OCI-LY1 (cell line): ENCODE measurements at regions not wholly inside any gene's neighbourhood (a gene's known extent, or its start where the extent isn't known, plus 50 kb on each side); places are given as distances from the start of the nearest gene placed in this dataset.

Experiments
- H2AFZ ChIP-seq: fragments of 200-600 bp; sonication (generic), shearing (Covaris generic); 2 replicates; pipeline ENCODE4 v1.6.0; 2014; ENCODE audit warnings: antibody characterized with exemption, mild to moderate bottlenecking, low read length
- H3F3A ChIP-seq: fragments of 200-600 bp; sonication (generic), shearing (Covaris generic); 2 replicates; pipeline ENCODE4 v1.6.0; 2014; ENCODE audit warnings: mild to moderate bottlenecking, antibody characterized with exemption, low read length, moderate library complexity; ENCODE audit not compliant: insufficient read depth
- H3K27ac ChIP-seq: fragments of 200-600 bp; sonication (generic); 2 replicates; pipeline ENCODE4 v1.5.1; 2014; ENCODE audit warnings: low read length, mixed run types, mild to moderate bottlenecking, low read depth; ENCODE audit not compliant: poor library complexity, severe bottlenecking
- H3K27me3 ChIP-seq: fragments of 200-600 bp; sonication (generic); 2 replicates; pipeline ENCODE4 v1.6.0; 2014; ENCODE audit warnings: antibody characterized with exemption, mild to moderate bottlenecking, low read length, moderate library complexity; ENCODE audit not compliant: insufficient read depth
- H3K36me3 ChIP-seq: fragments of 200-600 bp; sonication (generic); 2 replicates; pipeline ENCODE4 v1.6.1; 2014; ENCODE audit warnings: mild to moderate bottlenecking, antibody characterized with exemption, low read length, moderate library complexity, mixed read lengths; ENCODE audit not compliant: insufficient read depth
- H3K4me1 ChIP-seq: fragments of 200-600 bp; sonication (generic); 2 replicates; pipeline ENCODE4 v1.5.1; 2014; ENCODE audit warnings: mild to moderate bottlenecking, low read length, moderate library complexity; ENCODE audit not compliant: insufficient read depth, severe bottlenecking
- H3K4me2 ChIP-seq: fragments of 200-600 bp; sonication (generic), shearing (Covaris generic); 2 replicates; pipeline ENCODE4 v1.6.1; 2014; ENCODE audit warnings: low read length
- H3K4me3 ChIP-seq: fragments of 200-600 bp; sonication (generic); 2 replicates; pipeline ENCODE4 v1.5.1; 2014; ENCODE audit warnings: low read length, low read depth, mild to moderate bottlenecking, mixed read lengths; ENCODE audit not compliant: poor library complexity, severe bottlenecking
- H3K79me2 ChIP-seq: fragments of 200-600 bp; shearing (Covaris generic); 2 replicates; pipeline ENCODE4 v1.6.1; 2016; ENCODE audit warnings: mixed run types, low read length, mixed read lengths; ENCODE audit not compliant: insufficient read depth
- H3K9ac ChIP-seq: fragments of 200-600 bp; sonication (generic), shearing (Covaris generic); 2 replicates; pipeline ENCODE4 v1.6.1; 2014; ENCODE audit warnings: mild to moderate bottlenecking, low read length, mixed read lengths
- H3K9me2 ChIP-seq: fragments of 200-600 bp; sonication (generic), shearing (Covaris generic); 2 replicates; pipeline ENCODE4 v1.6.1; 2014; ENCODE audit warnings: low read depth, mild to moderate bottlenecking, low read length, mixed read lengths
- H3K9me3 ChIP-seq: fragments of 200-600 bp; shearing (Covaris generic); 2 replicates; pipeline ENCODE4 v1.6.1; 2014; ENCODE audit warnings: low read length, mixed read lengths
- H4K20me1 ChIP-seq: fragments of 200-600 bp; sonication (generic), shearing (Covaris generic); 2 replicates; pipeline ENCODE4 v1.6.0; 2016; ENCODE audit warnings: mild to moderate bottlenecking, low read length; ENCODE audit not compliant: insufficient read depth
- CTCF ChIP-seq: fragments of 200-600 bp; sonication (generic), shearing (Covaris generic); IDR thresholded peaks from 2 replicates; pipeline ENCODE4 v1.5.1; 2017; ENCODE audit warnings: mild to moderate bottlenecking, antibody characterized with exemption, low read length, moderate library complexity, mixed read lengths
- EZH2 ChIP-seq: fragments of 200-600 bp; sonication (generic), shearing (Covaris generic); IDR thresholded peaks from 2 replicates; pipeline ENCODE4 v1.8.0; 2017; ENCODE audit warnings: borderline replicate concordance, mixed run types, mild to moderate bottlenecking, antibody characterized with exemption, low read length, moderate library complexity, mixed read lengths

GRCh38 chr7:45486575-45486974, 87.6 kb upstream of the ADCY1 start:
- Histone ChIP-seq H3K4me1 (no peaks in the 10 kb centered on the region), H3K4me2 (no peak overlapping the region), H2AFZ (no peak overlapping the region), H3K9ac (no peak overlapping the region), H3K27ac (no peak overlapping the region), H3F3A (no peaks in the 10 kb centered on the region), H3K27me3 (no peaks in the 10 kb centered on the region), H3K79me2 (no peaks in the 10 kb centered on the region), H3K36me3 (no peaks in the 10 kb centered on the region), H4K20me1 (no peaks in the 10 kb centered on the region), H3K4me3 (no peak overlapping the region), H3K9me3 (no peaks in the 10 kb centered on the region), H3K9me2 (no peaks in the 10 kb centered on the region)
- TF ChIP-seq EZH2 (no peak), CTCF (no peak)

- Histone ChIP-seq H4K20me1 (no peaks in the 10 kb centered on the region), H3K27me3 (0 out of 2 replicates have a peak, but pooled peaks cover 4% of the 10 kb centered on the region), H3K4me1 (no peaks in the 10 kb centered on the region), H3K36me3 (no peaks in the 10 kb centered on the region), H3F3A (no peaks in the 10 kb centered on the region), H3K4me2 (no peak overlapping the region), H3K9me3 (0 out of 2 replicates have a peak, but pooled peaks cover 3% of the 10 kb centered on the region), H3K4me3 (no peak overlapping the region), H2AFZ (no peak overlapping the region), H3K27ac (no peak overlapping the region), H3K9ac (no peak overlapping the region), H3K9me2 (no peaks in the 10 kb centered on the region), H3K79me2 (no peaks in the 10 kb centered on the region)
- TF ChIP-seq EZH2 (no peak), CTCF (no peak)
These were observed 79.3 kb upstream of the ADCY1 start for GRCh38 chr7:45494885-45495284.

- H3K4me3 ChIP-seq, result no peak overlapping the region
- no peak overlapping the region for H3K27ac ChIP-seq
- H3K36me3 ChIP-seq, result no peaks in the 10 kb centered on the region
- no peak overlapping the region for H3K9ac ChIP-seq
- H4K20me1 ChIP-seq, result no peaks in the 10 kb centered on the region
- H3K27me3 ChIP-seq, result 0 out of 2 replicates have a peak, but pooled peaks cover 4% of the 10 kb centered on the region
- no peaks in the 10 kb centered on the region for H3K79me2 ChIP-seq
- H3K4me1 ChIP-seq, result no peaks in the 10 kb centered on the region
- H3K9me2 ChIP-seq, result no peaks in the 10 kb centered on the region
- no peaks in the 10 kb centered on the region for H3F3A ChIP-seq
- no peak for TF ChIP-seq CTCF
- no peak for TF ChIP-seq EZH2
- H3K9me3 ChIP-seq, result 0 out of 2 replicates have a peak, but pooled peaks cover 3% of the 10 kb centered on the region
- no peak overlapping the region for H3K4me2 ChIP-seq
- H2AFZ ChIP-seq, result no peak overlapping the region
These were observed 78.5 kb upstream of the ADCY1 start for GRCh38 chr7:45495618-45496017.
